ENCODE measurements at regions not wholly inside any gene's neighbourhood (a gene's known extent, or its start where the extent isn't known, plus 50 kb on each side); places are given as distances from the start of the nearest gene placed in this dataset.

DNA sequence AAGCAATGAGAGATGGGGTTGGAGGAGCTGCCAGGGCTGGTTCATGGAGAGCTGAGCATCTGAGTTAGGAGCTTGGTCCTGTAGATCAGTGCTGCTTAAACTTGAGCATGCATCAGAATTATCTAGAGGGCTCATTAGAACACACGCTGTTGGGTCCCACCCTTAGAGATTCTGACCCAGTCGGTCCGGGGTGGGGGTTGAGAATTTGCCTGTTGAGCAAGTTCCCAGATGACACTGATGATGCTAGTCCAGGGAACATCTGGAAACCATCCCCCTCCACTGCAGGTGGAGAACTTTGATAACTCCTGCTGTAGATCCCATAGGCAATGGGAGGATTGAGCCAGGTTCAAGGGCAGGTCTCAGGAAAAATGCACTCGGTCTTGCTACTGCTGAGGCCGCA is 158.0 kb upstream of the KLF4 start:
- no peaks in the 10 kb centered on the region for H3K4me1 Mint-ChIP-seq
- H3K27ac Mint-ChIP-seq, result no peak overlapping the region
- POLR2A ChIA-PET, result no interaction called here

DNA sequence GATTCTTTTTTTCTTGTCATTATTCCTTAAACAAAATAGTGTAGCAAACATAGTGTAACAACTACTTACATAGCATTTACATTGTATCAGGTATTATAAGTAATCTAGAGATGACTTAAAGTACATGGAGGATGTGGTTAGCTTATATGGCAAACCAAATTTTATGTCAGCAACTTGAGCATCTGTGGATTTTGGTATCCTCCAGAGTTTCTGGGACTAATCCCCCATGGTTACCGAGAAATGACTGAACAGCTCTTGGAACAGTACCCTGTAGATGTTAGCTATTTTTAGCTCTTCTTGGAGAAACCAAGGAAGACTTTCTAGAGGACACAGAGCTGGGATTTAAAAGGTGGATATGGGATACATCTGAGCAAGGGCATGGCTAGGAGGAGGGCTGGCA is 157.6 kb upstream of the KLF4 start:
- intact Hi-C loops (cut with micrococcal nuclease), result no loop called here
- Mint-ChIP-seq H3K27me3 (peaks cover 11% of the 10 kb centered on the region), H3K4me3 (no peak overlapping the region), H3K4me1 (no peaks in the 10 kb centered on the region), H3K27ac (no peak overlapping the region), H3K36me3 (ENCODE audit: low read depth) (no peaks in the 10 kb centered on the region), H3K9me3 (no peaks in the 10 kb centered on the region)
- no peak for DNase-seq
- CTCF ChIA-PET, result no interaction called here
- no peak for ATAC-seq (ENCODE audit: low read depth)
- POLR2A ChIA-PET, result no interaction called here
- TF ChIP-seq, protein P1, sequence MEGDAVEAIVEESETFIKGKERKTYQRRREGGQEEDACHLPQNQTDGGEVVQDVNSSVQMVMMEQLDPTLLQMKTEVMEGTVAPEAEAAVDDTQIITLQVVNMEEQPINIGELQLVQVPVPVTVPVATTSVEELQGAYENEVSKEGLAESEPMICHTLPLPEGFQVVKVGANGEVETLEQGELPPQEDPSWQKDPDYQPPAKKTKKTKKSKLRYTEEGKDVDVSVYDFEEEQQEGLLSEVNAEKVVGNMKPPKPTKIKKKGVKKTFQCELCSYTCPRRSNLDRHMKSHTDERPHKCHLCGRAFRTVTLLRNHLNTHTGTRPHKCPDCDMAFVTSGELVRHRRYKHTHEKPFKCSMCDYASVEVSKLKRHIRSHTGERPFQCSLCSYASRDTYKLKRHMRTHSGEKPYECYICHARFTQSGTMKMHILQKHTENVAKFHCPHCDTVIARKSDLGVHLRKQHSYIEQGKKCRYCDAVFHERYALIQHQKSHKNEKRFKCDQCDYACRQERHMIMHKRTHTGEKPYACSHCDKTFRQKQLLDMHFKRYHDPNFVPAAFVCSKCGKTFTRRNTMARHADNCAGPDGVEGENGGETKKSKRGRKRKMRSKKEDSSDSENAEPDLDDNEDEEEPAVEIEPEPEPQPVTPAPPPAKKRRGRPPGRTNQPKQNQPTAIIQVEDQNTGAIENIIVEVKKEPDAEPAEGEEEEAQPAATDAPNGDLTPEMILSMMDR (IDR thresholded peaks at IDR 0.05), result no peak

More for the DNA sequence above, 158.0 kb upstream of the KLF4 start:
- Mint-ChIP-seq H3K27me3 (peaks cover 8% of the 10 kb centered on the region), H3K4me3 (no peak overlapping the region), H3K9me3 (no peaks in the 10 kb centered on the region), H3K36me3 (ENCODE audit: low read depth) (no peaks in the 10 kb centered on the region)
- no peak for ATAC-seq (ENCODE audit: low read depth)
- DNase-seq, result no peak
- intact Hi-C loops (cut with micrococcal nuclease), result no loop called here
- CTCF ChIA-PET, result no interaction called here
- TF ChIP-seq, protein P1 (IDR thresholded peaks at IDR 0.05), result no peak

DNA sequence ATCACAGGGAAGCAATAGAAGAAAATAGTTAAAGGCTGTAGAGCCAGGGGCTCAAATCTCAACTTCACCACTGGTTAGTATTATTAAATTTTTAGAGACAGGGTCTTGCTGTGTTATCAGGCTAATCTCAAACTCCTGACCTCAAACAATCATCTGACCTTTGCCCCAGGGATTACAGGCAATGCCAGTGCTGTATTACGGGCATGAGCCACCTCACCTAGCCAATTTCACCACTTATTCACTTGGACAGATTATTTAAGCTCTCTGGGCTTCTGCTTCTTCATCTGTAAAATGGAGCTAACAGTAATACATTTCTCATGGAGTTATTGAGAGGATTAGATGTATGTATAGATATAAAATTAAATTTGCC is 155.9 kb upstream of the KLF4 start:
- Mint-ChIP-seq H3K27me3 (peaks cover 13% of the 10 kb centered on the region), H3K36me3 (ENCODE audit: low read depth) (no peaks in the 10 kb centered on the region), H3K9me3 (no peaks in the 10 kb centered on the region), H3K4me1 (no peaks in the 10 kb centered on the region), H3K4me3 (no peak overlapping the region), H3K27ac (no peak overlapping the region)
- DNase-seq, result no peak
- TF ChIP-seq, protein P1 (IDR thresholded peaks at IDR 0.05), result no peak
- intact Hi-C loops (cut with micrococcal nuclease), result no loop called here
- no peak for ATAC-seq (ENCODE audit: low read depth)
- ChIA-PET CTCF (no interaction called here), POLR2A (no interaction called here)

DNA sequence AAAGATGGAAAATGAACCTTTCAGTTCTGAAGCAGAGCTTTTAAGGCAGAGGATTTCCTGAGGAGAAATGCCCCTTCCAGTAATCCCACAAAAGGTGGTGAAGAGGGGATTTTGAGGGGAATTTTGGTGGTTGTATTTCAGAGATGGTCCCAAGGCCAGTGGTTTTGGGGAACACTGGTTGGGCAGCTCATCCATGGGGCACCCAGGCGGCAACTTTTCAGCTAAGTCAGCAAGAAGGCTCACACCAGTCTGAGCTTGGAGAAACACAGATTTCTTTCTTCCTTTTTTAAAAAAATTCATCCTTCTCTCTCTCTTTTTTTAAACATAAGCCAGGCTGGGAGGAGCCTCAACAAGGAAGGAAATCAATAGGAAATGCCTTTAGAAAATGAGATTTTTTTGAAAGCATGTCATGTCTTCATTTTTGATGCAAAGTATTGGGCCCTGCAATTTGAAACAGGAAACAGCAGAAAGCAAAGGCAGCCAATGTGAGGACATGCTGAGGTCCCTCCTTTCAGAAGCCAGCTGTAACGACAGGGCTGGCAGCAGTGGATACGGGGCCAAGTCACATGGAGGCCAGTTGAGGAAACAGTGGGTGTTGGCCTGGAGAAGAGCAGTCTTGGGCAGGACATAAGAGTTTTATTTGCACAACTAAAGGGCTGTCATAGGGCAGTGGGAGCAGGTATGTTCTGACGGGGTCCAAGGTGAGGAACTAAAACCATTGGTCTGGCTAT is 155.3 kb upstream of the KLF4 start:
- Mint-ChIP-seq H3K27ac (no peak overlapping the region), H3K4me1 (no peaks in the 10 kb centered on the region), H3K4me3 (no peak overlapping the region), H3K9me3 (no peaks in the 10 kb centered on the region), H3K36me3 (ENCODE audit: low read depth) (no peaks in the 10 kb centered on the region), H3K27me3 (peaks cover 14% of the 10 kb centered on the region)
- ATAC-seq (ENCODE audit: low read depth) (no peak), DNase-seq (no peak)
- POLR2A ChIA-PET, result no interaction called here
- intact Hi-C loops (cut with micrococcal nuclease), result no loop called here
- CTCF ChIA-PET, result no interaction called here
- TF ChIP-seq, protein P1 (IDR thresholded peaks at IDR 0.05), result no peak

DNA sequence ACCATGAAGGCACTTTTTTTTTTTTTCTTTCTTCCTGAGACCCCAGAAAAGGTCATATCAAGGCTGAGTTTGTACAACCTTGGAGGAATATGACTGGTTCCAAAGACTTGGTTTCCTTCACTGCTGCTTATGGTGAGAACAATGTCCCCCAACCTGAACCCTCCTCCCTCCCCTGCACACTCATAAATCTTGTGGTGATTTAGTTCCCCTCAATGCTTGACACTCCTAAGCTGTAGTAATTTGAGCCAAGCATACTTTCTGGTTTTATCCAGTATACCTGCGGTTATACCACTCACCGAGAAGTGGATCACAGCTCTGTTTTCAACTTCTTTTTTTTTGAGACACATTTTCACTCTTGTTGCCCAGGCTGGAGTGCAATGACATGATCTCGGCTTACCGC is 149.9 kb upstream of the KLF4 start:
- DNase-seq (no peak), ATAC-seq (ENCODE audit: low read depth) (no peak)
- peaks cover 19% of the 10 kb centered on the region for H3K27me3 Mint-ChIP-seq
- H3K9me3 Mint-ChIP-seq, result no peaks in the 10 kb centered on the region
- ChIA-PET POLR2A (no interaction called here), CTCF (no interaction called here)
- intact Hi-C loops (cut with micrococcal nuclease), result loop anchor here (5.0 kb wide), 1 partner anchor 147 kb away; no protein-coding TSS in a partner anchor
- TF ChIP-seq, protein P1 (IDR thresholded peaks at IDR 0.05), result no peak
- no peak overlapping the region for H3K27ac Mint-ChIP-seq
- H3K4me1 Mint-ChIP-seq, result peaks cover 36% of the 10 kb centered on the region
- H3K36me3 Mint-ChIP-seq (ENCODE audit: low read depth), result no peaks in the 10 kb centered on the region
- H3K4me3 Mint-ChIP-seq, result no peak overlapping the region
